Mesodermal cell (in vitro differentiated cells): ENCODE measurements at regions not wholly inside any gene's neighbourhood (a gene's known extent, or its start where the extent isn't known, plus 50 kb on each side); places are given as distances from the start of the nearest gene placed in this dataset.

Experiments used
- H3K27ac ChIP-seq: 2 replicates; pipeline ENCODE4 v1.7.0; 2013; ENCODE audit warnings: mild to moderate bottlenecking, low read depth, low read length, moderate library complexity; ENCODE audit not compliant: severe bottlenecking
- H3K36me3 ChIP-seq: 2 replicates; pipeline ENCODE4 v1.7.1; 2013; ENCODE audit warnings: mild to moderate bottlenecking, low read length, moderate library complexity; ENCODE audit not compliant: control insufficient read depth, insufficient read depth
- H3K4me1 ChIP-seq: one replicate; pipeline ENCODE4 v1.7.1; 2013; ENCODE audit warnings: mild to moderate bottlenecking, low read length; ENCODE audit not compliant: insufficient read depth, control insufficient read depth, poor library complexity, severe bottlenecking
- H3K4me3 ChIP-seq: 2 replicates; pipeline ENCODE4 v1.7.0; 2013; ENCODE audit warnings: low read length, control low read depth, mild to moderate bottlenecking; ENCODE audit not compliant: insufficient read depth, poor library complexity, severe bottlenecking; ENCODE audit errors: extremely low read depth
- H3K9me3 ChIP-seq: 2 replicates; pipeline ENCODE4 v1.7.1; 2013; ENCODE audit warnings: mild to moderate bottlenecking, low read length, moderate library complexity; ENCODE audit not compliant: control insufficient read depth
- WGBS, 2 experiments: methylation state at CpG; one replicate each; pipeline ENCODE4 v1.1.5; 2013; ENCODE audit warnings: missing lambda C conversion rate in 2 of 2; ENCODE audit not compliant: insufficient coverage in 2 of 2; 5-methylcytosine and 5-hydroxymethylcytosine counted together

GRCh38 chr18:44518666-44519065 lies 162.0 kb upstream of the SETBP1 start:
- WGBS, 2 experiments = no CpG with 5 or more reads among the region's 1 CpG
- Histone ChIP-seq H3K9me3 (no peaks in the 10 kb centered on the region), H3K36me3 (no peaks in the 10 kb centered on the region), H3K4me3 (no peak overlapping the region), H3K4me1 (peaks cover 3% of the 10 kb centered on the region), H3K27ac (no peak overlapping the region)

DNA sequence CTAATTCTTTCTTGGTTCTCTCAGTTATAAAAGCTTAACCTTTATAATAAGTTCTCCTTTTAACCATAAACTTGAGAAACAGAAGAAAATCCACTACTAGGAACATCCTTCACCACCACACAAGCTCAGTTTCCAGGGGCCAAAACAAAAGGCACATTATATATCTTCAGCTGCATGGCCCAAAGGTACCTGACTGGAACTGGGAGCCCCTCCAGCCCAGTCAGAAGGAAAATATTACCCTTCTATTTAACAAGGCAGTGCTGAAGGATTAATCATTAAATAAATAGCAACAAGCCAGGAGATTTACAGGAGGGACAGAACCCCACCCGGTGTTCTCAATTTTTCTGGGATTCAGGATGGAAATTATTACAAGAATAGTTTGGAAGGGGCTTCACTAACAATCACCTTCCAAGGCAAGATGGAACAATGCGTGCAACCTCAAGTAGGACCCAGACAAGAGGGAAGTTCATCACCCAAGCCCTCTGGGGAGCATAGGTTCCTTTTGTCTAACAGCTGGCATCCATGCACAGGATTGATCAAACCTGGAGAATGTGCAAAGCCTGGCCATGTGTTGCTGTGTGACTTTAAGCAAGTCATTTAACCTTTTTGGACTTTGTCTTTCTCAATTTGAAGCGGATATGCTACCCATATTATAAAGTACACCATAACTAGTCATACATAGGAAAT lies 159.6 kb upstream of the SETBP1 start:
- no peaks in the 10 kb centered on the region for H3K36me3 ChIP-seq
- 100% methylated on average over 1 to 2 of the region's 3 CpGs for WGBS, 2 experiments
- H3K4me3 ChIP-seq = no peak overlapping the region
- H3K27ac ChIP-seq = no peak overlapping the region
- peaks cover 3% of the 10 kb centered on the region for H3K4me1 ChIP-seq
- H3K9me3 ChIP-seq = no peaks in the 10 kb centered on the region

DNA sequence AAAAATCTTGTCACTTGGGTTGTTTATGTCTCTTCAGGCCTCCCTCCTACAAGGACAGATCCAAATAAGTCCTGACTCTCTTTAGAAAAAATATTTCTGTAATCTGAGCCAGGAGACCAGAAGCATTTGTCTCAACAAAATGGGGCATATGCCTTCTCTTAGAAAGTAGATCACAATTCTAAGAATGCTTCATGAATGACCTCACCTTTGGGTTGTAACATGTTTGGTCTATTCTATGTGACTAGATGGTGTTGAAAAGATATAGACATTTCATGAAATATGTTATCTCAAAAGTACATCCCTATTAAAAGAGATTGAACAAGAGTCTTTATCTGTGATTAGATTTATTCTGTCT lies 159.0 kb upstream of the SETBP1 start:
- Histone ChIP-seq H3K4me3 (no peak overlapping the region), H3K9me3 (no peaks in the 10 kb centered on the region), H3K36me3 (no peaks in the 10 kb centered on the region), H3K27ac (no peak overlapping the region), H3K4me1 (peaks cover 3% of the 10 kb centered on the region)

DNA sequence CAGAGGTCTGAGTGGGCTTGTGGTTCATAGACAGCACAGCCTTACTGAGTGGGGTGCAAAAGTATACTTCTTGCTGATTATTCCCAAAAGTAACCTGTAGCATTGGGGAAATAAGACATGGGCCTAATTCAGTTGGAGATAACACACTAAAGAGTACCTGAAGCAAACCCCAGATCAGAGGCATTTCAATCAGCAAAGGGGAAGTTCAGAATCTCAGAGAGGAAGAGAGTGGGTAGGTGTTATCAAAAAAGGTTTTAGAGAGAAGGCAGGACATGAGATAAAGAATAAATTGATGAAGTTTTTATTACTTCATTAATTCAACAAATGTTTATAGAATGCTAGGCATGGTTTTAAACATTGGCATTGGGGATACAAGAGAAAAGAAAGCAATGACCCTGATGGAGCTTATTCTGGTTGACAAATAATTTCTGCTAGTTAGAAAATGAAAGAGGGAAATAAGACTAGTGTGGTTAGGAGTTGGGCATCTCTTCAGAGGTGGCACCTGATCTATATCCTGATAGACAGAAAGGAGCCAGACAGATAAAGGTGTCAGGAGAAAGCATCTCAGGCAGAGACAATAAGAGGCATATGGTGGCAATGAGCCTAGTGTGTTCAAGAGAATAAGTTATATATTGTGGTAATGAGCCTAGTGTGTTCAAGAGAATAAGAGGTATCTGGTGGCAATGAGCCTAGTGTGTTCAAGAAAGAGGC lies 153.8 kb upstream of the SETBP1 start:
- Histone ChIP-seq H3K4me1 (no peaks in the 10 kb centered on the region), H3K27ac (no peak overlapping the region), H3K36me3 (no peaks in the 10 kb centered on the region), H3K9me3 (no peaks in the 10 kb centered on the region), H3K4me3 (no peak overlapping the region)

DNA sequence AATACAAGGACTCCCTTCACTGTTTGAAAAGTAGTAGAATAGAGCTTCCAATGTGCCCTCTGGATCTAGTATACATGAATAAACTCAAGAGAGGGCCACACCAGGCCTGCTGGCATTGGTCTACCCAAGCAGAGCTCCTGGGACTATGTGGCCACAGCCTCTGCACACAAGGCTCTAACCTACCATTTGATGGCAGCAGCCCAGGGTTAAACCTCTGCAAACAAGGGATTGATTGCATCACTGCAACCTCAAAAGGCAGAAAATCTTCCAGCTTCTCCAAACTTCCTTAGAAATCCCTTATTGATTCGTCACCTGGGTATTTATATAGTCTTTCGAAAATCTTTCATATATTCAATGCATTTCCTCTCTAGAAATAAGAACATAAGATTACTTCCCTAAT lies 147.6 kb upstream of the SETBP1 start:
- Histone ChIP-seq H3K4me3 (no peak overlapping the region), H3K9me3 (no peaks in the 10 kb centered on the region), H3K4me1 (peaks cover 5% of the 10 kb centered on the region), H3K36me3 (no peaks in the 10 kb centered on the region), H3K27ac (no peak overlapping the region)
- WGBS, 2 experiments = no CpG with 5 or more reads among the region's 2 CpGs

- 100% methylated on average over 1 of the region's 1 CpG; no CpG with 5 or more reads in 1 of the 2 experiments for WGBS, 2 experiments
- H3K27ac ChIP-seq = no peak overlapping the region
These were observed 144.6 kb upstream of the SETBP1 start for GRCh38 chr18:44536046-44536445.

GRCh38 chr18:44536619-44537018 lies 144.1 kb upstream of the SETBP1 start:
- Histone ChIP-seq H3K27ac (no peak overlapping the region), H3K4me3 (no peak overlapping the region), H3K4me1 (peaks cover 5% of the 10 kb centered on the region), H3K36me3 (no peaks in the 10 kb centered on the region), H3K9me3 (no peaks in the 10 kb centered on the region)
- 100% methylated on average over 1 of the region's 1 CpG; no CpG with 5 or more reads in 1 of the 2 experiments for WGBS, 2 experiments

More at GRCh38 chr18:44536046-44536445, 144.6 kb upstream of the SETBP1 start:
- peaks cover 5% of the 10 kb centered on the region for H3K4me1 ChIP-seq
- H3K9me3 ChIP-seq = no peaks in the 10 kb centered on the region
- H3K4me3 ChIP-seq = no peak overlapping the region
- H3K36me3 ChIP-seq = no peaks in the 10 kb centered on the region

DNA sequence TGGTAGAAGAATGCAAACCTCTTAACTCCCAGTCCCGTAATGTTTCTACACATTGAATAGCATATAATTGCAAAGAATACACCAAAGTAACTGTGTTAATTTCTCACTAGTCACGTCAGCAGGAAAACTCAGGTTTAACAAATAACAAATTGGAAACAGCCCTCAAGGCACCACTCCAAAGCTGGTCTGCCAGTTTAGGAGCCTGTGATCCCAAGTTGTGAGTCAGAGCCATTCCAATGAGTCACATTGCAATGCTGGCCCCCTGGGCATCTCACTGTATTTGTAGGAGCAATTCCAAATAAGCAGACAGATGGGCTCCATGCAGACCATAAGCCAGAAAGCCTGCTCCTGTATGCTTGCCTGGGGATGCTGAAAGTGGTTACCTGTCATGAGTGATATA lies 143.2 kb upstream of the SETBP1 start:
- Histone ChIP-seq H3K9me3 (no peaks in the 10 kb centered on the region), H3K4me3 (no peak overlapping the region), H3K36me3 (no peaks in the 10 kb centered on the region), H3K4me1 (peaks cover 5% of the 10 kb centered on the region), H3K27ac (peak overlapping the region; percentile 5)
- 54 to 56% methylated on average over 1 to 2 of the region's 2 CpGs for WGBS, 2 experiments

DNA sequence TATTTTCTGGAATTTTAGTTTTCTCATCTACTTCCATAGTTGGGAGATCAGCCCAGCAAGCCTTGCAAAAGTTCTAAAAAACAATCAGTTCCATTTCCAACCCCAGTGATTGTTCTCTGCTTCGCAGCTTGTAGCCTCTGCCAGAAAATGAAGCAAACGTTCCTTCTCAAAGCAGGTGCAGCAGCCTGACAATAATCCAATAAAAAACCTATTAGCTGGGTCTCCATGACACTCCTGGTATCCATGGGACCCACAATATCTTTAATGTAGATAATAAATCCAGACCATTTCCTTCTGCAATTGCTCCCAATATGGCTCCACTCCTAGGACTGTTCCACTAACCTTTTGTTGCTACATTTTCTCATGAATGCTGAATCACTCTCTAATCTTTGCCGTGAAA lies 140.8 kb upstream of the SETBP1 start:
- H3K4me1 ChIP-seq = peaks cover 5% of the 10 kb centered on the region
- H3K9me3 ChIP-seq = no peaks in the 10 kb centered on the region
- H3K4me3 ChIP-seq = no peak overlapping the region
- no peaks in the 10 kb centered on the region for H3K36me3 ChIP-seq
- 87 to 94% methylated on average over 3 of the region's 3 CpGs for WGBS, 2 experiments
- H3K27ac ChIP-seq = no peak overlapping the region

- H3K4me3 ChIP-seq = no peak overlapping the region
- 90 to 96% methylated on average over 2 to 4 of the region's 4 CpGs for WGBS, 2 experiments
- H3K4me1 ChIP-seq = peaks cover 5% of the 10 kb centered on the region
- H3K36me3 ChIP-seq = no peaks in the 10 kb centered on the region
- H3K27ac ChIP-seq = no peak overlapping the region
- H3K9me3 ChIP-seq = no peaks in the 10 kb centered on the region
These were observed 139.5 kb upstream of the SETBP1 start for GRCh38 chr18:44541159-44541558.

DNA sequence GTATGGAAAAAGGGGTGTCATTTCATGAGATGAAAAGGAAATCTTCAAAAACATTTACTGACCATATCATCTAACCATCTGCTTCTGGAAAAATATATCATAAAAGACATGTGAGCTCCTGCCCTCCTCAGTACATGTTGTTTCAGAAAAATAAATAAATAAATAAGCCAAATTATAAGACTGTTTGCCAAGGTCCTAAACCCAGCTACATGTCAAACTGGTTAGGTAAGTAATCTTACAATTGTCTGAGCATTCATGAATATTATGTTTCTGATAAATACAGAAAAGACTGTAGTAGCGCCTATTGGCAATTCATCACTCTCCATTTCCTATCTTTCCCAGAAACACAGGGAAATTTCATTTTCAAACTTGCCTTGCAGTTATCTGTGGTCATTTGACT lies 138.9 kb upstream of the SETBP1 start:
- WGBS, 2 experiments = no CpG with 5 or more reads among the region's 1 CpG
- Histone ChIP-seq H3K9me3 (no peaks in the 10 kb centered on the region), H3K4me1 (peaks cover 5% of the 10 kb centered on the region), H3K4me3 (no peak overlapping the region), H3K27ac (no peak overlapping the region), H3K36me3 (no peaks in the 10 kb centered on the region)
